ES-I3 (cell line): ENCODE measurements at regions not wholly inside any gene's neighbourhood (a gene's known extent, or its start where the extent isn't known, plus 50 kb on each side); places are given as distances from the start of the nearest gene placed in this dataset.

Experiments
- H3K36me3 ChIP-seq: 2 replicates; pipeline ENCODE4 v1.6.1; 2013; ENCODE audit warnings: mild to moderate bottlenecking, low read length, control low read depth, moderate library complexity; ENCODE audit not compliant: insufficient read depth
- H3K4me1 ChIP-seq: 2 replicates; pipeline ENCODE4 v1.6.1; 2013; ENCODE audit warnings: mild to moderate bottlenecking, control low read depth, low read length; ENCODE audit not compliant: insufficient read depth
- H3K9ac ChIP-seq: 2 replicates; pipeline ENCODE4 v1.6.1; 2013; ENCODE audit warnings: low read depth, mild to moderate bottlenecking, low read length, moderate library complexity
- H3K9me3 ChIP-seq: 2 replicates; pipeline ENCODE4 v1.6.1; 2013; ENCODE audit warnings: mild to moderate bottlenecking, low read length, moderate library complexity; ENCODE audit not compliant: control insufficient read depth, insufficient read depth

GRCh38 chr14:101185946-101186345, 282.4 kb upstream of the RTL1 start:
- no peaks in the 10 kb centered on the region for H3K9me3 ChIP-seq
- H3K4me1 ChIP-seq = no peaks in the 10 kb centered on the region; the same call in 1 of the 2 replicates
- no peak overlapping the region for H3K9ac ChIP-seq
- 0 out of 2 replicates have a peak, but pooled peaks cover 2% of the 10 kb centered on the region for H3K36me3 ChIP-seq

DNA sequence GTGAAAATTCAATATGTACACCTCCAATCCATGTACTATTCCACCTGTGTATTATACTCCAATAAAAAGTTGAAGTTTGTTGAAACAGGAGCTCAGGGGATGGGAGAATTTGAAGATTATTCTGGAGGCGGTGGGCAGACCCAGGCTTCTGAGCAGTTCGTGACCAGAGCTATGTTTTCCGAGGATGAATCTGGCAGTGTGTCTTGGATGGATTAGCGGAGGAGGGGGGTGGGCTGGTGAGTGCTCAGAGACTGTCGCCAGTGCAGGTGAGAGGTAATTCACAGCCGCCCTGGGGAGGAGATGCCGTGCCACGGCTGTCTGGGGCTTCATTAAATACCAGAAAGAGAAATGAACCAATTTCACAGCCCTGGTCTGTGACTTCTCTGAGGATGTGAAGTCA, 283.0 kb upstream of the RTL1 start:
- Histone ChIP-seq H3K4me1 (no peaks in the 10 kb centered on the region; the same call in 1 of the 2 replicates), H3K36me3 (0 out of 2 replicates have a peak, but pooled peaks cover 2% of the 10 kb centered on the region), H3K9me3 (no peaks in the 10 kb centered on the region)

DNA sequence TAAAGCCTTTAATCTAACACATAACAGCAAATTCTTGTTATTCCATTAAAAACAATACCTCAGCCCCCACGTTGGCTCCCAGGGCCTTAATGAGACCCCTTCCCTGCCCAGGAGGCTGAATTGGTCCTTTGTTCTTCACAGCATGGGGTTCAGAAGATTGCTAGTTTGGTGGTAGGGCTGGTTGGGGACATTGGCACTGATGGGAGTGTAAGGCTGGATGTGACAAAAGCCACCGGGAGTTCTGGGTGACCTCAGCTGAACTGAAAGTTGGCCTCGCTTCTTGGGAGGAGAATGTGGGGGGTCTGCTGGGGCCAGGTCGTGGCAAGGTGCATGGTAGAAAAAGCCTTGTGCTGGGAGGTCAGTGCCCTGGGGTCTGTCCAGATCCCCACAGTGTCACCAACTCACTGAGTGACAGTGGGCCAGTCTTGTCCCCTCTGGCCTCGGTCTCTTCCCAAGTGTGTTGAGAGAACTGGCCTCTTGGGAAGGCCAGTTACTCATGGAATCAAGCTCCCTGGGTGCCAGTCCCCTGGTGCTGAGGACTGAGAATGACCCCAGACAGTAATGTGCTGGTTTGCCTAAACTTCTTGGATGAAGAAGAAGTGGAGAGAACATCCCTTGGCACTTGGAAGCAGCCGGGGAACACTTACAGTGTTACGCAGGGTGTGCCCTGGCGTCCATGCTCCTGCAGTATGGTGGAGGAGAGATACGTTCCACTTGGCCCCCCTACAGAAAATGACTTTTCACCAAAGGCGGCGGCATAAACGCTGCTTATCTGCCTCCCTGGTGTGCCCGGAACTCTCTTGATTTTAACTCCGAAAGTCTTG, 283.7 kb upstream of the RTL1 start:
- H3K9ac ChIP-seq = no peak overlapping the region
- no peaks in the 10 kb centered on the region; the same call in 1 of the 2 replicates for H3K4me1 ChIP-seq
- 0 out of 2 replicates have a peak, but pooled peaks cover 2% of the 10 kb centered on the region for H3K36me3 ChIP-seq
- no peaks in the 10 kb centered on the region for H3K9me3 ChIP-seq

More for the DNA sequence above, 283.0 kb upstream of the RTL1 start:
- H3K9ac ChIP-seq = no peak overlapping the region

DNA sequence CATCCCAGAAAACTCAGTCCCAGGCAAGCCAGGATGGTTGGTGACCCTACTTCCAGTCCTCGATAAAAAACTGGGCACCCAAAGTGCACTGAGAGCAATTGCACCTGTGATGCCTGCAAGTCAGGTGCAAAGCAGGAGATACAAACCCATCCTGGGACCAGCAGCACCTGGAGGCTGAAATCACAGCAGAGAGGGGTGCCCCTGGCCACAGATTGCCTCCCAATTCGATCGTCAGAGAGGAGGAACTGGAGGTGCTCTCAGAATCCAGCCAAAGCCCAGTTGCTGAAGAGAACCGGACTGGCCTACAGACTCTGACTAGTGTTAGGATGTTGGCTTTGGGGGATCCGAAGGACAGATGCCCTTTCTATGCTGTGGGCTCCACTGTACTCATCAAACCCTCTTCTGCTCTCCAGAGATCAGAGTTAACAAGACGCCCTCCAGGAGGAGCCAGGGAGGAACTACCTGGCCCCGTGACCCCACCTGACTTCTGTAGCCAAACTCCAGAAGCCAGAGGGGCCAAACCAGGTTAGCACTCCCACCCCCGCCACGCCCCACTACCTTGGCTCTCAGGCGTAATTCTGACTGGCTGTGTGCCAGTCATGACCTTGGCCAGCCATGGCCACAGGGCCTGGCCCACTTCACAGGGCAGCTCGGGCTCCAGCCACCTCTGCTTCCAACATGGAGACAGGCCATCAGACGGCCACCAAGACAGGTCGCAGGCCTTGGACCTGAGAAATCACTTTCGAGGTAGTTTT, 284.5 kb upstream of the RTL1 start:
- H3K36me3 ChIP-seq = 0 out of 2 replicates have a peak, but pooled peaks cover 2% of the 10 kb centered on the region
- no peaks in the 10 kb centered on the region for H3K9me3 ChIP-seq
- H3K4me1 ChIP-seq = no peaks in the 10 kb centered on the region; the same call in 1 of the 2 replicates
- H3K9ac ChIP-seq = no peak overlapping the region

DNA sequence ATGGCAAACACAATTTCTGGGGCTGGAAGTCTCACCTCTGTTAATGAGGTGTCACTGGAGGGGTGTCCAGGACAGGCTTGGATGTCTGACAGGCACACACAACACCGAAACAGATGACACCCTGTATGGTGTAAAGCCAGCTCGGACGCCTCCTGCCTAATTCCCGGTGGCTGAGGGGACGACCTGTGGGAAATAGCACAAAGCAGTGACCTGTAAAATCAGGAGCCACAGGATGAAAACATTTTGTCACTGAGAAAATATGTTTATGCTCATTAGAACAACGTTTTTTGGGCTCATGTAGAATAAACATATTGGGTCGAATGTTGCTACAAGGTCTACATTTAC, 285.0 kb upstream of the RTL1 start:
- H3K9ac ChIP-seq = no peak overlapping the region
- 0 out of 2 replicates have a peak, but pooled peaks cover 2% of the 10 kb centered on the region for H3K36me3 ChIP-seq
- no peaks in the 10 kb centered on the region; the same call in 1 of the 2 replicates for H3K4me1 ChIP-seq
- H3K9me3 ChIP-seq = no peaks in the 10 kb centered on the region

DNA sequence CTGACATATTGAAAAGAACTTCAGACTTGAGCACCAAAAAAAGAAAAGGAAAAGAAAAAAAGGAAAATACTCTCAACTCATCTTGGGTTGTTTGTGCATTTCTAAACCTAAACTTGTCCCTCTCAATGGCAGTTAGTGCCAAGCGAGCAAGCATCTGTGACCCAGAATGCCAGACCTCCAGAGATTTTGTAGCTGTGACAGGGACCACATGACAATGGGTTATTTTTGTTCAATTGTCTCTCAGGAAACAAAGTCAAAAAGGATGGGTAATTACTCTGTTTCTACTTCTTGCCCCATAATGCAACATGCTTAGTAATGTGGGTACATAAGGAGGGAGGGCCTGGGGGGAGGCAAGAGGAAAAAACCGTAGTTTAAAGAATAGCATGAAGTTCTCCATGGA, 285.7 kb upstream of the RTL1 start:
- Histone ChIP-seq H3K9me3 (no peaks in the 10 kb centered on the region), H3K9ac (no peak overlapping the region), H3K4me1 (no peaks in the 10 kb centered on the region), H3K36me3 (0 out of 2 replicates have a peak, but pooled peaks cover 2% of the 10 kb centered on the region)

GRCh38 chr14:101189962-101190560, 286.5 kb upstream of the RTL1 start:
- no peaks in the 10 kb centered on the region for H3K4me1 ChIP-seq
- H3K9ac ChIP-seq = no peak overlapping the region
- 0 out of 2 replicates have a peak, but pooled peaks cover 2% of the 10 kb centered on the region for H3K36me3 ChIP-seq
- H3K9me3 ChIP-seq = no peaks in the 10 kb centered on the region

DNA sequence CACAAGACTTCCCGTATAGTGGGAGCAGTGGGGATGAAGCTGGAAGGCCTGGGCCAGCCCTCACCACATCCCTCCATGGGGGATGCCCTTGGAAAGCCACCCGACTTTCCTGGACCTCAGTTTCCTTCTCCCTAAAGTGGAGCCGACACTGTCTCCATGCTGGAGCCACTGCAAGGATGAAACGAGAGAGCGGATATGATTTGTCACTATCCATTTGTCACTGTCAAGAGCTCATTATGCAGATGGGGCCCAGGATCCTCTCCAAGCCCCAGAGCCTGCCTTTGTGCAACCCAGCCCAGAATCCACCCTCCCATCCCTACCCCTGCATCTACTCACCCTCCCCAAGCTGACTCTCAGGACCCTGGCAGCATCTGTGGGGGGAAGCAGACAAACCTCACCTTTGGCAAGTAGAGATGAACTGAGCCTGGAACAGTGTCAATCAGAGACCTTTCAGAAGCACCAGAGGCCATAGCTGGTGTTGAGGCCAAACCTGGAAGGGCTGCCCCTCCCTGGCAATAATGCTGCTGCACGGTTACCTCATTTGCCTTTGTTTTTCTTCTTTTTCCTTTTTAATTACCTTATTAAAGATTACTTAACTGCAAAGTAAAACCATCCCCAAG, 287.7 kb upstream of the RTL1 start:
- H3K9ac ChIP-seq = no peak overlapping the region
- H3K4me1 ChIP-seq = no peaks in the 10 kb centered on the region
- H3K9me3 ChIP-seq = no peaks in the 10 kb centered on the region

DNA sequence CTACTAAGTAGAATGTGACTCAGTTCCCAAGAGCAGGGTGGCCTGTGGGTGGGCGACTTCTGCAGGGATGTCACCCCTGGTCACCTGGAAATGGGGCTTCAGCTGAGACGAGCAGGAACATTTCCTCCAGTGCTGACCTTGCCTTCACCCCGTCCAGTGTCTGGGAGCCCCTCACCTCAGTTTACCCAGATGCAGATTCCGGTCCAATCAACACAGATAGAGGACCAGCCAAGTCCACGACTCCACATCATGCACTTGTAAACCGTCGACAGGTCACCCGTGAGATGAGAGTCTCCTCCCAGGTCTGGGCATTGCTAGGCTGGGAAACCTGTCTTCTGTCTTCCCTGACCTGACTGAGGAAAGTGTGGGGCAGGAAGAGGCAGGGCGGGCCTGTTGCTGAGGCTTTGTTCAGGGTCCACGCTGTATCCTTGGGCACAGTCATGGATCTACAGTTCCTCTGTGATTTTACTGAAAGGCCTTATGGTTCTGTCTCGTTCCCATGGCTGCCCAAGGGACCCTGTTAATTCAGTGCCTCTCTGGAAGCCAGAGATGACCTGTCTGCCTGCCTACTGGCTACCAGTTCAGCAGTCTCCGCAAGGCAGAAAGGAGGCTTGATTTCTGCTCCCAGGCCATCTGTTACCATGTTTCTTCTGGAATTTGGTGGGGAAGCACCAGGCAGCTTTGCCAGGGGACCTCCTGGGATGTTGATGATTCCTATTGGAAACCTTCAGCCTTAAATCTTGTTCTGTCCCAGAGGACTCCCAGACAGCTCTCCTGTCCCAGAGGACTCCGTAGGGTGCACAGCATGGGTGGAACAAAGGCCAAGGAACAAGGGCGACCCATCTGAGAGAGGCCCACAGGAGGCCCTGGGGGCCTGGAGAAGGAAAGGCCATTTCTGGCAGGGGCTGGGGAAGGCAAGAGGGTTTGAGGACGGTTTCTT, 288.5 kb upstream of the RTL1 start:
- no peak overlapping the region for H3K9ac ChIP-seq
- H3K4me1 ChIP-seq = no peaks in the 10 kb centered on the region
- H3K9me3 ChIP-seq = no peaks in the 10 kb centered on the region
- 0 out of 2 replicates have a peak, but pooled peaks cover 2% of the 10 kb centered on the region for H3K36me3 ChIP-seq

More for the DNA sequence above, 287.7 kb upstream of the RTL1 start:
- 0 out of 2 replicates have a peak, but pooled peaks cover 2% of the 10 kb centered on the region for H3K36me3 ChIP-seq

GRCh38 chr14:101192661-101193000, 289.1 kb upstream of the RTL1 start:
- no peaks in the 10 kb centered on the region for H3K9me3 ChIP-seq
- 0 out of 2 replicates have a peak, but pooled peaks cover 2% of the 10 kb centered on the region for H3K36me3 ChIP-seq
- no peaks in the 10 kb centered on the region for H3K4me1 ChIP-seq
- H3K9ac ChIP-seq = no peak overlapping the region

DNA sequence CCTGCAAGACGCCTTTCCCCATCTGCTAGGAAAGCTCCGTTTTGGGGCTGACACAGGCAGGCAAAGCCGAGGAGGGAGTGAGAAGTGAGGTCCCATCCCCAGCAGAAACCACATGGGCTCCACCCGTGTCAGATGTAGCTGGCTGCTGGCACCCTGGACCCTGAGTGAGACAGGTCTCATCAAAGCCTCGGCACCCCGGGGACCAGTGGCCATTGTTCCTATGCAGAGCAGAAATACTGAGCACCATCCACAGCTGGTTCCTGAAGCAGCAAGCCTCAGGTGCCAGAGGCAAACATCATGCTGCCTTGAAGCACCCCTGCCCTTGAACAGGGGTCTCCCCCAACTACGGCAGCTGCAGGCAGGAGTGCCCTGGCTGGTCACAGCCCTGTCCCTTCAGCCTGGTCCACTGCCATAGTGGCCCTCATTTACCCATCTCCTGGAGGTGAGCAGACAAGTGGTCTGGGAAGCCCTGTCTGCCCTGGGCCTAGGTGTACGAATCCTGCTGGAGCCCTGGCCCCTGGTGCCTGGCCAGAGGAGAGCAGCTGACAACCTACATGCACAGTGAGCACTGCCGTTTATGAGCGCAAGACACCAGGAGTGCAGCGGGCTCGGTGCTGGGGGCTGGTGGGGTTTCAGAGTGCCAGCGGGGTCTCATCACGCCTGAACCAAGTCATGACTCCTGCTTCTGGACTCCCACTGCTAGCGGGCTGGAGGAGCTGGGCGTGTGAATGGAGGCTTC, 289.8 kb upstream of the RTL1 start:
- 0 out of 2 replicates have a peak, but pooled peaks cover 2% of the 10 kb centered on the region for H3K36me3 ChIP-seq
- H3K9me3 ChIP-seq = no peaks in the 10 kb centered on the region
- no peak overlapping the region for H3K9ac ChIP-seq
- no peaks in the 10 kb centered on the region for H3K4me1 ChIP-seq

DNA sequence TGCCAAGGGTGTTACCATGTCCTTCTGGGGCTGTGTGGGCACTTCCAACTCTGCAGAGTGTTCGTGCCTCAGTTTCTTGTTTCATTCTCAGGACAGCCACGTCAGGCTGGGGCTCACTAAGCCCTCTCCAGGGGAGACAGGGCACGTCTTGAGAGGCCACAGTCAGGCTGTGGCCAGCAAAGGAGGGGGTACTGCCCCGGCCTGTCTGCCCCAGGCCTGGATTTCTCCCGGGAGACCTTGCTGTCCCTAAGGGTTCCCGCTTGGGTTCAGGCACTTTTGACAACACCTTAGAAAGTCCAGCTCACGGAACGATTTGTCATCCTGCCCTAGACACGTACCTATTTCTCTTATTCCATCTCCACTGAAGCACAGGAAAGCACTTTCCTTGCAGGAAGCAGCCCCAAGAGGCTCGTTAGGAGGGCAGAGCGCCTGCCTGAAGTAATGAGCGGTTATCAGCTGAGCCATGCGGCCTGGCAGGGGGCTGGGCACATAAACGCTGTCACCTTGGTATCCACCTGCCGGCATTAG, 290.4 kb upstream of the RTL1 start:
- Histone ChIP-seq H3K9me3 (no peaks in the 10 kb centered on the region), H3K36me3 (no peaks in the 10 kb centered on the region), H3K4me1 (no peaks in the 10 kb centered on the region), H3K9ac (no peak overlapping the region)
